Rectal smooth muscle tissue (tissue), 1 donor: ENCODE measurements at regions not wholly inside any gene's neighbourhood (a gene's known extent, or its start where the extent isn't known, plus 50 kb on each side); places are given as distances from the start of the nearest gene placed in this dataset.

Experiments
- H3K27ac ChIP-seq: one replicate; pipeline ENCODE4 v1.7.0; 2013; ENCODE audit warnings: low read depth, low read length, inconsistent platforms
- H3K27me3 ChIP-seq: one replicate; pipeline ENCODE4 v1.7.0; 2013; ENCODE audit warnings: low read length; ENCODE audit not compliant: control insufficient read depth, insufficient read depth
- H3K36me3 ChIP-seq: one replicate; pipeline ENCODE4 v1.7.0; 2013; ENCODE audit warnings: low read length; ENCODE audit not compliant: control insufficient read depth, insufficient read depth
- H3K4me1 ChIP-seq: one replicate; pipeline ENCODE4 v1.7.0; 2013; ENCODE audit warnings: low read length; ENCODE audit not compliant: control insufficient read depth, insufficient read depth
- H3K4me3 ChIP-seq: one replicate; pipeline ENCODE4 v1.7.0; 2013; ENCODE audit warnings: low read length
- H3K9ac ChIP-seq: one replicate; pipeline ENCODE4 v1.7.0; 2013; ENCODE audit warnings: low read length

DNA sequence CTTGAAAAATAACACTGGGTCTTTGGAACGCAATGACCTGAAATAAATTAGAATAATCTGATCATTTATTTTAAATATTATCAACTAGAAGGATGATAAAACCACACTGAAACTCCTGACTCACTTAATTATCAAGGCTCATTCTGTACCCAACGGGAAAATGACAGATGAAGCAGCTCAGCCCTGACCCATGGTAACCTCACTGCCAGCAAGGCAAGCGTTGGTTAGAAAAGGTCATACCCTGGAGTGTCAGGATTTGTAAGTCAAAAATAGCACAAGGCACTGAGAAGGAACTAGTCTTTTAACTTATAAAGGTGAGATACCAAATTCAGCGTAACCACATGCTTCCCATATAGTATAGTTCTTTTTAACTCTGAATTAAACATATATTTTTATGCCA lies 277.5 kb downstream of the ETAA1 start:
- H3K4me3 ChIP-seq, result no peak overlapping the region
- no peak overlapping the region for H3K9ac ChIP-seq
- no peaks in the 10 kb centered on the region for H3K27me3 ChIP-seq
- no peaks in the 10 kb centered on the region for H3K36me3 ChIP-seq
- no peaks in the 10 kb centered on the region for H3K4me1 ChIP-seq
- no peak overlapping the region for H3K27ac ChIP-seq

DNA sequence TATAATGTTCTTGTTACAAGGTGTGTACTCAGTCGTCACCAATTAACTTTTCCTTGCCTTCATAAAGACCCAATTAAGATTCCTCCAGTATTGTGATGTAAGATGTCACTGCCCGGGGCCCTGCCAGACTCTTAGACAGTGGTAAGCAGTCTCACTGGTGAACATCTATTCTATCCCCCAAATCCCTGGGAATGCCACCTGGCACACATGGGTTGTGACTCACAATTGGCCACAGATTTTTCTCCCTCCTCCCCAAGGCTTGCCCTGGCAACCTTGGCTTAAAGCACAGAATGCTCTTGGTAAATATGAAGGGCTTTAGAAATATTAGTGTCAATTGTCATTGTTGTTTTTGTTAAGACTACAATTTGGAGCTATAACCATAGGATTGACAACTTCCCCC lies 287.9 kb downstream of the ETAA1 start:
- no peaks in the 10 kb centered on the region for H3K36me3 ChIP-seq
- no peak overlapping the region for H3K9ac ChIP-seq
- H3K27me3 ChIP-seq, result no peaks in the 10 kb centered on the region
- no peak overlapping the region for H3K4me3 ChIP-seq
- no peaks in the 10 kb centered on the region for H3K4me1 ChIP-seq
- no peak overlapping the region for H3K27ac ChIP-seq

DNA sequence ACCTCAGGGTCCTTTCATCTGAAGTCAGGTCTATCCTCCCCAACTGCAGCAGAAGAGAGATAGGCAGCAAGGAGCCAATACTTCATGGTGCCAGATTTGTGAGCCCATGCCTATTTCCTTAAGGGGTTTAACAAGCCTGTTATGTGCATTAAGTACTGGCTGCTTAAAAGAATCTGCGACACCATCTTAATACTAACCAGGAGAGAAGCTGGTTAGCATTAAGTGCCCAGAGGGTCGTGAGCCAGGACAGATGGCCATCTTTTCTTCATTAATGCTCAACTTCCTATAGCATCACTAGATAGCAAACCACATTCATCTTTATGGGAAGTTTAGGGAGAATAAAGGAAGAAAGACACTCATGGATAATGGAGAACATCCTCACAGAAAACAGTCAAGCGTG lies 289.1 kb downstream of the ETAA1 start:
- H3K4me1 ChIP-seq, result no peaks in the 10 kb centered on the region
- H3K36me3 ChIP-seq, result no peaks in the 10 kb centered on the region
- no peaks in the 10 kb centered on the region for H3K27me3 ChIP-seq
- no peak overlapping the region for H3K4me3 ChIP-seq
- H3K9ac ChIP-seq, result no peak overlapping the region
- H3K27ac ChIP-seq, result no peak overlapping the region

DNA sequence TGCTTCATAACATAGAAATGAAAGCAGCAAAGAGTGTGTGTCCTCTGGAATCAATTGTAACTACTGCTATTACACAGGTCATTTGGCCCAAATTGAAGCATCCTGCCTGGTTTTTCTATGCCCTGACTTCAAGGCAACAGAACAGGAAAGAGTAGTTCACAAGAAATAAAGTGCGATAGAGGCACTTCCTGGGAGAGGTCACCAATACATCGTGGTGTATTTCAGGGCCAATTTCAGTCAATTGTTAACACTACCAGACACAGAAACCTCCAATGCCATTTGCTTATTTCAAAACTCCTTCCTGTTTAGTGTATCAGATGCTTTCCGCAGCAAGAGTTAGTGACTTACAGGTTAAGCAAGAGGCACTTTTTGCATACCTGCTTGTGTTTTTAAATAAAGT lies 292.1 kb downstream of the ETAA1 start:
- no peak overlapping the region for H3K27ac ChIP-seq
- H3K9ac ChIP-seq, result no peak overlapping the region
- H3K4me3 ChIP-seq, result no peak overlapping the region
- no peaks in the 10 kb centered on the region for H3K4me1 ChIP-seq
- H3K36me3 ChIP-seq, result no peaks in the 10 kb centered on the region
- no peaks in the 10 kb centered on the region for H3K27me3 ChIP-seq

DNA sequence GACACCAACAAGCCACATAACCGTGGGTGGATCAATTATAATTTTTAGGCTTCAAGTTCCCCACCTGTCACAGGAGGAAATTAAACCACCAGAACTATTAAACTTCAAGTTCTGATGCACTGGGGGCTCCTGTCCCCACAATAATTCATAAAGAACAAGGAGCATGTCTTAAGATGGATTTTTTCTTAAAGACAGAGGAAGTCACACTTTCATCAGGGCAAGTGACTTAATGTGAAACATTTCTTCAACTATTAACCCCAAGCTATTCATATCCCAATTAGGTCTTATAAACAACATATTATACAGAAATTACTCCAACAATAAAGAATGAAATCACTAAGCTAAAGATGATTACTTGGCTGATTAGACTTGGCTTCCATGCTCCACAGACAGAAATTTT lies 292.5 kb downstream of the ETAA1 start:
- Histone ChIP-seq H3K36me3 (no peaks in the 10 kb centered on the region), H3K4me1 (no peaks in the 10 kb centered on the region), H3K27ac (no peak overlapping the region), H3K27me3 (no peaks in the 10 kb centered on the region), H3K9ac (no peak overlapping the region), H3K4me3 (no peak overlapping the region)

DNA sequence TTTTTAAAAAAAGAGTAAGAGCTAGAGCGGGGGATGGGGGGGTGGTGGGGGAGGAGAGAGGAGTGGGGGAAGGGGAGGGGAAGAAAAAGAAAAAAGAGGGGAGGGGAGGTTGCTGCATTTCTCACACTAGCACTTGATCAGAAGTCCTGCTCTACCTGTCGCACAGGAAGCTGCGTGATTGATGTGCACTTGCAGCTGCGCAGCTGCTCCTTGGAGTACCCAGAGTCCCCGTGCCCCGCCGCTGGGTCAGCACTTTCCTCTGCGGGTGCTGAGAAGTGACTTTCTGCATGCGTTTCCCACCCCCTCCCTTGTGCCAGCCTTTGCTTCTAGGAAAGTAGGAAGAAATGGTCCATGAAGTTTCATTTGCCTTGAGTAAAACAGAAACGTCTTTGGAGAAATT lies 297.3 kb downstream of the ETAA1 start:
- Histone ChIP-seq H3K4me1 (no peaks in the 10 kb centered on the region), H3K9ac (no peak overlapping the region), H3K4me3 (no peak overlapping the region), H3K36me3 (no peaks in the 10 kb centered on the region), H3K27ac (no peak overlapping the region), H3K27me3 (no peaks in the 10 kb centered on the region)

DNA sequence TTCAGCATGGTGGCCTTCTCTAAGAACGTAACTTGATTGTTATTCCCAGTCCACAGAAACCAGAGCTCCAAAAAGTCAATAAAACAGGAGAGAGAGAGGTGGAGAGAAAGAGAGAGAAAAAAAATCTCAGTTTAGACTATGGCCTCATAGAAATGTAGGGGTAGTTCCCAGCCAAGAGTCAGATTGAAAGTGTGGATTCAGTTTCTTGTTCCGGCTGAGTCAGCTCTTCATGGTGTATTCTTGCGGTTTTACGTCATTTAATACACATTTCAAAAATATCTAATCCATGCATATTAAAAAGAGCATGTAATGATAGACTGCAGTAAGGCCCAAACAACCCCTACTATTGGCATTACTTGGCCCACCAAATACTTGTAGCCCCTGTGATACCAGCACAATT lies 303.9 kb downstream of the ETAA1 start:
- H3K4me1 ChIP-seq, result no peaks in the 10 kb centered on the region
- H3K4me3 ChIP-seq, result no peak overlapping the region
- no peaks in the 10 kb centered on the region for H3K36me3 ChIP-seq
- no peak overlapping the region for H3K27ac ChIP-seq
- H3K27me3 ChIP-seq, result no peaks in the 10 kb centered on the region
- no peak overlapping the region for H3K9ac ChIP-seq

DNA sequence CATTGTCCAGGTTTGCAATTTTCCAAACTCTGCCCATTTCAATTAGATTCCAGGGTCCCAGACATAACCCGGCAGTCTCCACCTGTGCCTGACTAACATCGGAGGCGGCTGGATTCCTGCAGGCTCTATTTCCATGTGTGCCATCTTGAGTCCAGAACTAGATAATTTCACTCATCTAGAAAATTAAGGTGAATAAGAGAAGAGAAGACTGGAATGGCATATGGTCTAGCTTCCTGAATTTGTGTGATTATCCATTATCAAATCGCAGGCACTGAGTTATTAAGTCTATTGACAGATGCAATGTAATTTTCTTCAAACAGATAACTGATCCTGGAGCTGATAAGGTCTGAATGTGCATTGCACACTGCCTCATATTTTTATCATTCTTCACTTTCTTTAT lies 305.2 kb downstream of the ETAA1 start:
- H3K4me1 ChIP-seq, result no peaks in the 10 kb centered on the region
- no peaks in the 10 kb centered on the region for H3K36me3 ChIP-seq
- no peak overlapping the region for H3K27ac ChIP-seq
- H3K9ac ChIP-seq, result no peak overlapping the region
- no peaks in the 10 kb centered on the region for H3K27me3 ChIP-seq
- no peak overlapping the region for H3K4me3 ChIP-seq

DNA sequence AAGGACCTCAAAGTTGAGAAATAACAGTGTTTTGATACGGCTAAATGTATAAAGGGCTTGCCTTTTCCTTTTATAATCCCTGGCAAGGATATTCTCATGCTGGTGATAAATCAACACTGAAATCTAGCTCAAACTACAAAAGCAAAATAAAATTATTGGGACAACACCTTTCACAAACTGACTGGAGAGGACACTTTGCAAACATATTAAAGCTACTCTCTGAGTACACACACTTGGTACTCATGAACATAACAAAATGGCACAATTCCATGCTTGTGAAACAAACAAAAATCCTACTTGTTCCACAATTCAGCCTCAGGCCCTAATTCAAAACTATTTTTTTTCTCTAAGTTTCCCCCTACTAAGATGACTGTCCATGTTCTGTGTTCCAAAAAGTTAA lies 305.8 kb downstream of the ETAA1 start:
- Histone ChIP-seq H3K4me1 (no peaks in the 10 kb centered on the region), H3K9ac (no peak overlapping the region), H3K36me3 (no peaks in the 10 kb centered on the region), H3K27ac (no peak overlapping the region), H3K4me3 (no peak overlapping the region), H3K27me3 (no peaks in the 10 kb centered on the region)

DNA sequence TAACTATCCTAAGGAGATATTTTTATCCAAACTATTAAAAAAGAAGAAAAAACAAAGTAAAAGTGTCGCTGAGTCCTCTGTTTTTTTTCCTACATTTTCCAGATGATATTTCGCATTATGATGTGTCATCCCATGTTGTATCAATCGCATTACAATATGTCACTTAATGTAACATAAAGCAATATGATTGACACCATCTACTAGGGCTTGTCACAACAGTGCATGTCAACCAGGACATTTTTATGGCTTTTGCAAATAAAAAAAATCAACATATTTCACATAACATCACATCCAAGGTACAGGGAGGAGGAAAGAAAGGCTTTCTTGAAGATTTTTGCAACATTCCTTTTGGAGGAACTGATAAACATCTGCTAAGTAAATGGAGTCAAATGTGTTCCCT lies 308.9 kb downstream of the ETAA1 start:
- no peak overlapping the region for H3K27ac ChIP-seq
- no peaks in the 10 kb centered on the region for H3K36me3 ChIP-seq
- no peak overlapping the region for H3K9ac ChIP-seq
- H3K4me1 ChIP-seq, result no peaks in the 10 kb centered on the region
- H3K4me3 ChIP-seq, result no peak overlapping the region
- H3K27me3 ChIP-seq, result no peaks in the 10 kb centered on the region

DNA sequence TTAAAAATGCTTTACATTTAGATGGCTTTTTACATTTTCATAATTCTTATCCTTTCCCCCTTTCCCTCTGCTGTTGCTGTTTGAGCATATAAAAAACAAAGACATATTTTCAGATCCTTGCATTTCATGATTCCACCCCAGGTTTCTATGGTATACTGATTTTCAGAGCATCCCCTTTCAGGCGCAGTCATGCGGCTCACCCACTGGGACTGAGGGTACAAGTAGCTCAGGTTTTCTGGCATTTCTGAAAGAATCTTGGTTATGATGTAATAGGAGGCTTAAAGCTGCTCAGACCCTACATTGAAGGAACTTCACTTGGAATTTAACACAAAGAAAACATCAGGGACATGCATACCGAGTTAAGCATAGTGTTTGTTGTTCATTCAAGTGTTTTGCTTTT lies 310.8 kb downstream of the ETAA1 start:
- H3K9ac ChIP-seq, result no peak overlapping the region
- H3K36me3 ChIP-seq, result no peaks in the 10 kb centered on the region
- peaks cover 4% of the 10 kb centered on the region for H3K4me1 ChIP-seq
- no peaks in the 10 kb centered on the region for H3K27me3 ChIP-seq
- H3K27ac ChIP-seq, result no peak overlapping the region
- H3K4me3 ChIP-seq, result no peak overlapping the region

DNA sequence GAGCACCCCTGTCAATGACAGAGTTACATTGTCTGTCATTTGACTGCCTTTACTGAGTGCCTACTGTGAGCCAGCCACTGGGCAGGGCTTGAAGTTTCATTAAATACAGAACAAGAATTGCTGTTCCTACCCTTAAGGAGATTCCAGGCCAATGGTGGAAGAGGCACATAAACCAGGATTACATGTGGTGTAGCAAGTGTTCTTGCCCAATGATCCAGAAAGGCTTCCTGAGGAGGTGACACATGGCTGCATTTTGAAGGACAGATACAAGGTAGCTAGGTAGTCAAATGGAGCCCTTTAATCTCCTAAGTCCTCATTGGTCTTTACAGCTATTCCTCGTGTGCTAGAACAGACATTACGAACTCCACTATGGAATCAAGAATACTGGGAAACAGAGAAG lies 312.7 kb downstream of the ETAA1 start:
- Histone ChIP-seq H3K27me3 (no peaks in the 10 kb centered on the region), H3K4me3 (no peak overlapping the region), H3K4me1 (peaks cover 4% of the 10 kb centered on the region), H3K9ac (no peak overlapping the region), H3K27ac (no peak overlapping the region), H3K36me3 (no peaks in the 10 kb centered on the region)

DNA sequence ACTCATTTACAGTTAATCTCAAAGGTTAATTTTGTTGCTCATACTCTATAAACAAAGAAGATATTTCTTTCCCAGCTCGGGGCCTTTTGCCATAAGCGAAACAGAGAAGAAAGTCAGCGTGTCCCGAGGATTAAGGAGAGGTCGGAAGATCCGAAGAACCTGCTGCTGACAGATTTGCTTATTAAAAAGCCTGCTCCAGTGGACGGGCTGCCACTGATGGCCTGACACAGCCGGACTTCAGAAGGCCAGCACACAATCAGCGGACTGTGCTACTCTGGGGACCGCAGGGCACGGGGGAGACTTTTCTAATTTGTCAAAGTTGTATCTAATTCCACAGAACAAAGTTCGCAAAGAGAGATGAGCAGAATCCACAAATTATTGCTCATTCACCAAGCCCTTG lies 315.4 kb downstream of the ETAA1 start:
- Histone ChIP-seq H3K9ac (no peak overlapping the region), H3K4me3 (no peak overlapping the region), H3K27me3 (no peaks in the 10 kb centered on the region), H3K36me3 (no peaks in the 10 kb centered on the region), H3K4me1 (peaks cover 4% of the 10 kb centered on the region), H3K27ac (no peak overlapping the region)

DNA sequence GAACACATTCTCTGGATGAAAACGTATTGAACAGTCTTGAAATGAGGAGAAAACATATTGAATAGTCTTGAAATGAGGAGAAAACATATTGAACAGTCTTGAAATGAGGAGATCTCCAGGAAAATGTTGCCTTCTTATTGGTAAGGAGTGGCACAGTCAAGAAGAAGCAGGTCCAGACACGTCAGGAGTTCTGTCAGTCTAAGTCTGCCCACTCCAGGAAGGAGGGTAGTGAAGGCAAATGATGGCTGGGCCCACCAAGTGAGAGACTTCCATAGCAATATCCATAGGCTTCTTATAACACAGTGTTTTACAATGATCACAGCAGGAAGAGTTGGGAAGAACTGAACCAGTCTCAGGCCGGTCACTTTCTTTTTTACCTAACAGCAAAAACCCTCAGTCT lies 316.2 kb downstream of the ETAA1 start:
- H3K9ac ChIP-seq, result no peak overlapping the region

More for the DNA sequence above, 316.2 kb downstream of the ETAA1 start:
- Histone ChIP-seq H3K36me3 (no peaks in the 10 kb centered on the region), H3K27me3 (no peaks in the 10 kb centered on the region), H3K27ac (no peak overlapping the region), H3K4me3 (no peak overlapping the region), H3K4me1 (peaks cover 4% of the 10 kb centered on the region)
